PC-3 (cell line): ENCODE measurements at regions not wholly inside any gene's neighbourhood (a gene's known extent, or its start where the extent isn't known, plus 50 kb on each side); places are given as distances from the start of the nearest gene placed in this dataset.
"Not testable (repeated sequence)": the region's sequence is repeated elsewhere in the genome, so short reads cannot be mapped to it uniquely, and the experiment has no call there.

Experiments
- CTCF ChIP-seq: fragments of 300-600 bp; sonication (generic); conservative IDR thresholded peaks from 2 replicates; pipeline ENCODE4 v1.5.1; 2017; ENCODE audit warnings: antibody characterized with exemption, low read depth, mild to moderate bottlenecking, low read length
- EZH2 ChIP-seq: fragments of 300-600 bp; sonication (generic); IDR thresholded peaks from one replicate; pipeline ENCODE4 v1.6.1; 2017; ENCODE audit warnings: antibody characterized with exemption, mild to moderate bottlenecking, low read length; ENCODE audit not compliant: unreplicated experiment

- TF ChIP-seq CTCF, EZH2: not testable (repeated sequence)
Observed at GRCh38 chr16:90171626-90172025, 94.5 kb upstream of the PRDM7 start.
